ENCODE measurements at regions not wholly inside any gene's neighbourhood (a gene's known extent, or its start where the extent isn't known, plus 50 kb on each side); places are given as distances from the start of the nearest gene placed in this dataset.

DNA sequence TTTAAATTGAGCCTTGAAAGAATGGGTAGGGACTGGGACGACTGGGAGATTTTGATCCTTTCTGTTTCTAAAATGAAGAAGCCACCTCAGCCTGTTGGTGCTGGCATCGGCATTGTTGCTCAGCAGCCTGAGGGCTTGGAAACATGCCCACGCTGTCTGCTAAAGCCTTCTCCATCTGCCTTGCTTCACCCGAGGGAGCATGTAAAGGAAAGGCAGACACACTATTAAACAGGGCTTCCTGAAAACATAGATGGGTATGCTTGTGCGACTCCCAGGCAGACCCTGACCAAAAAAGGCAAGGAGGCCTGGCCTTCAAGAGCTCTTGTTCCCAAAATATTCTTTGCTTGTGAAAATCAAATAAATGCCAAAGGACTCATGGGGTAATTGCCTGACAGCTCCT lies 84.2 kb upstream of the SLC4A7 start:
- BruUV-seq (replicated peaks), result no TSS peak
- H3K27ac Mint-ChIP-seq (ENCODE audit: low read depth, unreplicated experiment), result no peak overlapping the region
- intact Hi-C loops (cut with micrococcal nuclease), result no loop called here
- H3K36me3 Mint-ChIP-seq (ENCODE audit: insufficient read depth, unreplicated experiment), result no peaks in the 10 kb centered on the region
- ChIA-PET POLR2A (interaction anchor here (0.6 to 1.5 kb wide), 5 partner anchors 21 to 106 kb away, joined by 3 to 5 read pairs (median 4); no protein-coding TSS in a partner anchor), CTCF (interaction anchor here (0.7 to 1.2 kb wide), 3 partner anchors 15 to 112 kb away, joined by 3 to 5 read pairs (median 3); no protein-coding TSS in a partner anchor)
- no peaks in the 10 kb centered on the region for H3K27me3 Mint-ChIP-seq (ENCODE audit: insufficient read depth, unreplicated experiment)
- H3K9me3 Mint-ChIP-seq (ENCODE audit: unreplicated experiment), result no peaks in the 10 kb centered on the region
- TF ChIP-seq CTCF (IDR thresholded peaks at IDR 0.05; ENCODE audit: unreplicated experiment), result no peak
- peak; percentile 87 for DNase-seq (ENCODE audit: unreplicated experiment)
- H3K4me3 Mint-ChIP-seq (ENCODE audit: unreplicated experiment), result peak overlapping the region; percentile 6
- peaks cover 18% of the 10 kb centered on the region for H3K4me1 Mint-ChIP-seq (ENCODE audit: insufficient read depth, unreplicated experiment)

DNA sequence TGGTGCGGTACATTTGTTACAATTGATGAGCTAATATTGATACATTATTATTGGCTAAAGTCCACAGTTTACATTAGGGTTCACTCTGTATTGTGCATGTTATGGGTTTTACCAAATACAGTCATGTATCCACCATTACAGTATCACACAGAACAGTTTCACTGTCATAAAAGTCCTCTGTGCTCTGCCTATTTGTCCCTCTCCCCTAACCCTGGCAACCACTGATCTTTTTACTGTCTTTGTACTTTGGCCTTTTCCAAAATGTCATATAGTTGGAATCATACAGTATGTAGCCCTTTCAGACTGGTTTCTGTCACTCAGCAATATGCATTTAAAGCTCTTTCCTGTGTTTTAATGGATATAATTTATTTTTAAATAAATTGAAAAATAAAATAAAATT lies 83.1 kb upstream of the SLC4A7 start:
- intact Hi-C loops (cut with micrococcal nuclease), result no loop called here
- Mint-ChIP-seq H3K4me1 (ENCODE audit: insufficient read depth, unreplicated experiment) (peaks cover 18% of the 10 kb centered on the region), H3K27me3 (ENCODE audit: insufficient read depth, unreplicated experiment) (no peaks in the 10 kb centered on the region), H3K36me3 (ENCODE audit: insufficient read depth, unreplicated experiment) (no peaks in the 10 kb centered on the region), H3K4me3 (ENCODE audit: unreplicated experiment) (no peak overlapping the region), H3K27ac (ENCODE audit: low read depth, unreplicated experiment) (no peak overlapping the region), H3K9me3 (ENCODE audit: unreplicated experiment) (no peaks in the 10 kb centered on the region)
- POLR2A ChIA-PET, result no interaction called here
- DNase-seq (ENCODE audit: unreplicated experiment), result no peak
- TF ChIP-seq CTCF (IDR thresholded peaks at IDR 0.05; ENCODE audit: unreplicated experiment), result no peak
- BruUV-seq (replicated peaks), result no TSS peak
- CTCF ChIA-PET, result interaction anchor here (1.0 to 1.2 kb wide), 2 partner anchors 9 to 113 kb away, joined by 5 read pairs; no protein-coding TSS in a partner anchor

- Mint-ChIP-seq H3K27ac (ENCODE audit: low read depth, unreplicated experiment) (no peak overlapping the region), H3K27me3 (ENCODE audit: insufficient read depth, unreplicated experiment) (no peaks in the 10 kb centered on the region), H3K9me3 (ENCODE audit: unreplicated experiment) (no peaks in the 10 kb centered on the region), H3K36me3 (ENCODE audit: insufficient read depth, unreplicated experiment) (no peaks in the 10 kb centered on the region), H3K4me1 (ENCODE audit: insufficient read depth, unreplicated experiment) (peaks cover 14% of the 10 kb centered on the region), H3K4me3 (ENCODE audit: unreplicated experiment) (no peak overlapping the region)
- ChIA-PET CTCF (no interaction called here), POLR2A (interaction anchor here (1.0 kb wide), 1 partner anchor 30 kb away, joined by 3 read pairs; no protein-coding TSS in a partner anchor)
- no peak for TF ChIP-seq CTCF (IDR thresholded peaks at IDR 0.05; ENCODE audit: unreplicated experiment)
- no TSS peak for BruUV-seq (replicated peaks)
- DNase-seq (ENCODE audit: unreplicated experiment), result no peak
- intact Hi-C loops (cut with micrococcal nuclease), result no loop called here
These were observed 81.1 kb upstream of the SLC4A7 start for GRCh38 chr3:27565201-27565852.

DNA sequence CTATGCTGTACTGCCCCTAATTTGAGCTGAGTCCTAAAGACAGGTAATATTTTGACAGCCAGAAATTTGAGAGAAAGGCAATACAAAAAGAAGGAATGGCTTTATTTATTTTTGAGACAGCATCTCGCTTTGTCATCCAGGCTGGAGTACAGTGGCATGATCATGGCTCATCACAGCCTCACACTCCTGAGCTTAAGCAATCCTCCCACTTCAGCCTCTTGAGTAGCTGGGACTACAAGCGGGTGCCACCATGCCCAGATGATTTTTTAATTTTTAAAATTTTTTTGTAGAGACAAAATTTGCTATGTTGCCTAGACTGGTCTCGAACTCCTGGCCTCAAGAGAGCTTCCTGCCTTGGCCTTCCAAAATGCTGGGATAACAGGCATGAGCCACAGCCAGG lies 77.4 kb upstream of the SLC4A7 start:
- BruUV-seq (replicated peaks), result no TSS peak
- ChIA-PET CTCF (interaction anchor here (0.6 kb wide), 1 partner anchor 25 kb away, joined by 3 read pairs; no protein-coding TSS in a partner anchor), POLR2A (no interaction called here)
- Mint-ChIP-seq H3K27ac (ENCODE audit: low read depth, unreplicated experiment) (no peak overlapping the region), H3K27me3 (ENCODE audit: insufficient read depth, unreplicated experiment) (no peaks in the 10 kb centered on the region), H3K9me3 (ENCODE audit: unreplicated experiment) (no peaks in the 10 kb centered on the region), H3K4me1 (ENCODE audit: insufficient read depth, unreplicated experiment) (peaks cover 14% of the 10 kb centered on the region), H3K4me3 (ENCODE audit: unreplicated experiment) (no peak overlapping the region), H3K36me3 (ENCODE audit: insufficient read depth, unreplicated experiment) (peaks cover 4% of the 10 kb centered on the region)
- DNase-seq (ENCODE audit: unreplicated experiment), result no peak
- no peak for TF ChIP-seq CTCF (IDR thresholded peaks at IDR 0.05; ENCODE audit: unreplicated experiment)
- intact Hi-C loops (cut with micrococcal nuclease), result no loop called here

All from MCF 10A (cell line).